Keratinocyte (primary cell): ENCODE measurements at regions not wholly inside any gene's neighbourhood (a gene's known extent, or its start where the extent isn't known, plus 50 kb on each side); places are given as distances from the start of the nearest gene placed in this dataset.

Experiments used
- DNase-seq: peaks from one replicate; pipeline ENCODE4 v3.0.0-alpha.2; 2011; ENCODE audit warnings: low read depth, missing footprints, low spot score
- FAIRE-seq: peaks from 2 replicates; lab custom pipeline; 2011; peaks lifted over from hg19 to GRCh38; lab: Jason Lieb, UNC
- H2AFZ ChIP-seq: 2 replicates; pipeline ENCODE4 v1.6.0; 2012; ENCODE audit warnings: low read length, control low read depth, inconsistent platforms; ENCODE audit not compliant: control insufficient read depth
- H3K27ac ChIP-seq: 2 replicates; pipeline ENCODE4 v1.5.1; 2011; ENCODE audit warnings: low read length; ENCODE audit not compliant: control insufficient read depth, insufficient read depth
- H3K27me3 ChIP-seq: 3 replicates; pipeline ENCODE4 v1.6.0; 2011; ENCODE audit warnings: low read length; ENCODE audit not compliant: control insufficient read depth, insufficient read depth; ENCODE audit errors: extremely low read depth
- H3K36me3 ChIP-seq, 2 experiments: 2 replicates in 1 of 2; 3 replicates in 1 of 2; pipeline ENCODE4 v1.5.1; 2011; ENCODE audit warnings: low read length in 2 of 2, mild to moderate bottlenecking in 1 of 2; ENCODE audit not compliant: control insufficient read depth in 2 of 2, insufficient read depth in 2 of 2; ENCODE audit errors: extremely low read depth in 1 of 2
- H3K4me1 ChIP-seq: 3 replicates; pipeline ENCODE4 v1.5.1; 2011; ENCODE audit warnings: low read length; ENCODE audit not compliant: control insufficient read depth, insufficient read depth; ENCODE audit errors: extremely low read depth
- H3K4me2 ChIP-seq: 3 replicates; pipeline ENCODE4 v1.6.0; 2011; ENCODE audit warnings: low read depth, low read length; ENCODE audit not compliant: control insufficient read depth, insufficient read depth; ENCODE audit errors: extremely low read depth
- H3K4me3 ChIP-seq, 3 experiments: fragments of 200-600 bp in 1 of 3; sonication (generic) in 1 of 3; 2 replicates in 2 of 3; 3 replicates in 1 of 3; pipeline ENCODE4 v1.5.1; 2011 to 2016; ENCODE audit warnings: low read length in 3 of 3, mild to moderate bottlenecking in 3 of 3, control low read depth in 2 of 3, inconsistent platforms in 1 of 3, low read depth in 1 of 3, mixed read lengths in 1 of 3, mixed run types in 1 of 3, moderate library complexity in 1 of 3; ENCODE audit not compliant: control insufficient read depth in 2 of 3, insufficient read depth in 2 of 3; ENCODE audit errors: extremely low read depth in 1 of 3
- H3K79me2 ChIP-seq: 2 replicates; pipeline ENCODE4 v1.6.0; 2012; ENCODE audit warnings: low read length; ENCODE audit not compliant: control insufficient read depth, insufficient read depth
- H3K9ac ChIP-seq: 3 replicates; pipeline ENCODE4 v1.6.0; 2011; ENCODE audit warnings: low read length; ENCODE audit not compliant: control insufficient read depth, insufficient read depth; ENCODE audit errors: extremely low read depth
- H3K9me1 ChIP-seq: 3 replicates; pipeline ENCODE4 v1.6.0; 2011; ENCODE audit warnings: low read length; ENCODE audit not compliant: control insufficient read depth, insufficient read depth; ENCODE audit errors: extremely low read depth
- H3K9me3 ChIP-seq: 2 replicates; pipeline ENCODE4 v1.5.1; 2012; ENCODE audit warnings: low read depth, low read length; ENCODE audit not compliant: control insufficient read depth
- H4K20me1 ChIP-seq: 3 replicates; pipeline ENCODE4 v1.6.0; 2011; ENCODE audit warnings: low read length; ENCODE audit not compliant: control insufficient read depth, insufficient read depth; ENCODE audit errors: extremely low read depth
- EZH2 ChIP-seq: IDR thresholded peaks from one replicate; pipeline ENCODE4 v1.6.1; 2012; ENCODE audit warnings: inconsistent platforms, mild to moderate bottlenecking, low read length, moderate library complexity
- dilution Hi-C: fragments of 300-500 bp; cut with MboI; formaldehyde crosslinking; loops from one replicate; pipeline ENCODE4 v1.7.0; 2020; ENCODE audit warnings: low sequenced_read_pairs; ENCODE audit not compliant: extremely low pct_ligation_motif_present
- TF ChIP-seq, protein P1 (sequence below), 3 experiments: IDR thresholded peaks in 1 of 3; conservative IDR thresholded peaks in 1 of 3; optimal IDR thresholded peaks in 1 of 3; 2 replicates in 2 of 3; 3 replicates in 1 of 3; pipeline versions ENCODE3 to v1.5.1; 2011; ENCODE audit warnings: low read length in 3 of 3, mild to moderate bottlenecking in 3 of 3, moderate library complexity in 2 of 3, control low read depth in 1 of 3, inconsistent platforms in 1 of 3; ENCODE audit not compliant: insufficient read depth in 2 of 3; ENCODE audit errors: extremely low read depth in 1 of 3

GRCh38 chr1:105894006-105894405 lies 1162.5 kb upstream of the PRMT6 start:
- dilution Hi-C loops, result no loop called here
- no peak for DNase-seq
- Histone ChIP-seq H3K27ac (no peak overlapping the region), H2AFZ (no peak overlapping the region), H3K9me3 (no peaks in the 10 kb centered on the region), H3K9ac (no peak overlapping the region), H3K27me3 (no peaks in the 10 kb centered on the region), H3K4me3 (no peak overlapping the region), H3K79me2 (no peaks in the 10 kb centered on the region), H3K4me1 (no peaks in the 10 kb centered on the region), H3K36me3 (no peaks in the 10 kb centered on the region), H3K9me1 (no peaks in the 10 kb centered on the region), H3K4me2 (no peak overlapping the region), H4K20me1 (no peaks in the 10 kb centered on the region)
- no peak for FAIRE-seq
- TF ChIP-seq, protein P1, sequence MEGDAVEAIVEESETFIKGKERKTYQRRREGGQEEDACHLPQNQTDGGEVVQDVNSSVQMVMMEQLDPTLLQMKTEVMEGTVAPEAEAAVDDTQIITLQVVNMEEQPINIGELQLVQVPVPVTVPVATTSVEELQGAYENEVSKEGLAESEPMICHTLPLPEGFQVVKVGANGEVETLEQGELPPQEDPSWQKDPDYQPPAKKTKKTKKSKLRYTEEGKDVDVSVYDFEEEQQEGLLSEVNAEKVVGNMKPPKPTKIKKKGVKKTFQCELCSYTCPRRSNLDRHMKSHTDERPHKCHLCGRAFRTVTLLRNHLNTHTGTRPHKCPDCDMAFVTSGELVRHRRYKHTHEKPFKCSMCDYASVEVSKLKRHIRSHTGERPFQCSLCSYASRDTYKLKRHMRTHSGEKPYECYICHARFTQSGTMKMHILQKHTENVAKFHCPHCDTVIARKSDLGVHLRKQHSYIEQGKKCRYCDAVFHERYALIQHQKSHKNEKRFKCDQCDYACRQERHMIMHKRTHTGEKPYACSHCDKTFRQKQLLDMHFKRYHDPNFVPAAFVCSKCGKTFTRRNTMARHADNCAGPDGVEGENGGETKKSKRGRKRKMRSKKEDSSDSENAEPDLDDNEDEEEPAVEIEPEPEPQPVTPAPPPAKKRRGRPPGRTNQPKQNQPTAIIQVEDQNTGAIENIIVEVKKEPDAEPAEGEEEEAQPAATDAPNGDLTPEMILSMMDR (optimal IDR thresholded peaks at IDR 0.05 in 1 of 3, IDR thresholded peaks at IDR 0.05 in 1 of 3, conservative IDR thresholded peaks at IDR 0.05 in 1 of 3; ENCODE audit: extremely low read depth in 1 of 3, insufficient read depth in 2 of 3, low read length in 3 of 3), result no peak
- no peak for TF ChIP-seq EZH2

- Histone ChIP-seq H3K79me2 (no peaks in the 10 kb centered on the region), H4K20me1 (no peaks in the 10 kb centered on the region), H3K27ac (no peak overlapping the region), H3K27me3 (no peaks in the 10 kb centered on the region), H3K36me3 (no peaks in the 10 kb centered on the region), H2AFZ (no peak overlapping the region), H3K9me1 (no peaks in the 10 kb centered on the region), H3K4me3 (no peak overlapping the region), H3K4me2 (no peak overlapping the region), H3K4me1 (no peaks in the 10 kb centered on the region), H3K9me3 (no peaks in the 10 kb centered on the region), H3K9ac (no peak overlapping the region)
- no peak for TF ChIP-seq EZH2
- TF ChIP-seq, protein P1 (optimal IDR thresholded peaks at IDR 0.05 in 1 of 3, IDR thresholded peaks at IDR 0.05 in 1 of 3, conservative IDR thresholded peaks at IDR 0.05 in 1 of 3; ENCODE audit: extremely low read depth in 1 of 3, insufficient read depth in 2 of 3, low read length in 3 of 3), result no peak
- no peak for DNase-seq
- dilution Hi-C loops, result no loop called here
- no peak for FAIRE-seq
Measured at GRCh38 chr1:105909811-105910210, 1146.7 kb upstream of the PRMT6 start.
